Suppressor macrophage treated with lipopolysaccharide for 1 hour (primary cell): ENCODE measurements at regions not wholly inside any gene's neighbourhood (a gene's known extent, or its start where the extent isn't known, plus 50 kb on each side); places are given as distances from the start of the nearest gene placed in this dataset.
"Not testable (repeated sequence)": the region's sequence is repeated elsewhere in the genome, so short reads cannot be mapped to it uniquely, and the experiment has no call there.

Experiments
- DNase-seq, 3 donors: peaks; one replicate each; pipeline ENCODE4 v3.0.0-alpha.2; 2020 to 2022

DNA sequence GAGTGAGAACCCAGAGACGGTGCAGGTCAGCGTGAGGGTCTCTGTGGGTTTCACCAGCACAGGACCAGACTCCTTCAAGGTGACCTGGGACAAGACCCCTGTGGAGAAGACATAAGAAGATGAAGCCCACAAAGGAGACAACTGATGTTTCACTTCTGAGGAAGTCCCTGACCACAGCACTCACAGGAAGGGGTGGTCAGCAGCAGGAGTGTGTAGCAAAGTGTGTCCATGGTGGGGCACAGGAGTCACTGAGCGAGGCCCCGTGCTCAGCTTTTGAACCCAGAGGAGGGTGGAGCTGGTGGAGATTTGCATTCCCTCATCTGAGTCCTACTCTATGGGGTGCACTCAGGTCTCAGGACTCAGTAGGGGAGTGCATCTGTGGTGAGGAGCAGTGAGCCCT, 775.2 kb downstream of the TMEM121 start:
- DNase-seq, result not testable (repeated sequence)

GRCh38 chr14:106302661-106303060, 776.3 kb downstream of the TMEM121 start:
- no peak for DNase-seq

DNA sequence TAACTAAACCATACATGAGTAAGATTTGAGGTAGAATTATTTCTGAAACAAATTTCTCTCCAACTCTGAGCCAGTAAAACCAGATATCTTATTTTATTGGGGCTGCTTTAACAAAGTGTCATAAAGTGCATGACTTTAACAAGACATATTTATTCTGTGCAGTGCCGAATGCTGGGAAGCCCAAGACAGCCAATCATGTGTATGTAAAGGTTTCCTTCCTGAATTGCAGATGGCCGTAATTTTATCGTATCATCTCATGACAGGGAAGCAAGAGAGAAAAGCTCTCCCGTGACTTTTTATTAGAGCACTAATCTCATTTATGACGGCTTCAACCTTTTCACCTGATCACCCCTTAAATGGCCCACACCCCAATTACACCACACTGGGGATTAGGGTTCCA, 777.9 kb downstream of the TMEM121 start:
- no peak for DNase-seq

DNA sequence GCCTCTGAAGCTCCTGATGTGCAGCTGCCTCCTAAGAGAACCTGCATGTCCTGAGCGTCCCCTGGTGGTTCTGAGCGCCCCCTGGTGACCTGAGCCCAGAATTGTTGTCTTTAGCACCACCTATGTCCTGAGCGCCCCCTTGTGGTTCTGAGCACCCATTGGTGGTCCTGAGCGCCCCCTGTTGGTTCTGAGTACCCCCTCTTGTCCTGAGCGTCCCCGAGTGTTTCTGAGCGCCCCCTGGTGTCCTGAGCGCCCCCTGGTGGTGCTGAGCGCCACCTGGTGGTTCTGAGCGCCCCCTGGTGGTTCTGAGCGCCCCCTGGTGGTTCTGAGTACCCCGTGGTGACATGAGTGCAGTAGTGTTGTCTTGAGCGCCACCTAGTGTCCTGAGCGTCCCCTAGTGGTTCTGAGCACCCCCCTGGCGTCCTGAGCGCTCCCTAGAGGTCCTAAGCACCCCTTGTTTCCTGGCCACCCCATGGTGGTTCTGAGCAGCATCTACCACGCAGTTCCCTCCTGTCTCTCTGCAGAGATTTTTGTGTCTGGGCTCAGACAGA, 782.5 kb downstream of the TMEM121 start:
- peak; percentile 76 to 92 (median 89) for DNase-seq

DNA sequence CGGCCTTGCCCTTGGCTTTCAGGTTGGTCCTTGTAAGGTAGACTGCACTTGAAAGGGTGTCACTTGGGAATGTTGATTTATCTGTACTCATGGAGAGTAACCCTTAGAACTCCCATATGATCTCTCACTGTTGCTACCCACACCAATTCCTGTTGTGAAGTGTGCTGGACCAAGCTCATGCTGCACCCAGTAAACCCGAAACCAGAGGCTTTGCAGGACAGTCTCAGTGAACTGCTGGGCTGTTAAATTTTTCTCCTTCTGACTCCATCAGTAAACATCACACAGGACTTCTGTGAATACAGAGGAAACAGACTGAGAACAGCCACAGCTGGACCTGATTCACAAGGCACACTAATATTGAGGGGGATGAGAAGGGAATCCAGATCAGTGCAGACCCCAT, 783.0 kb downstream of the TMEM121 start:
- no peak for DNase-seq

GRCh38 chr14:106315436-106315835, 789.1 kb downstream of the TMEM121 start:
- peak; percentile 61 to 66 (median 63) for DNase-seq

GRCh38 chr14:106317593-106317992, 791.2 kb downstream of the TMEM121 start:
- DNase-seq, result no peak

GRCh38 chr14:106318700-106319099, 792.3 kb downstream of the TMEM121 start:
- peak; percentile 37 to 53 (median 40) for DNase-seq

- peak in 1 of 3 donors; percentile 27 for DNase-seq
Measured at GRCh38 chr14:106323970-106324369, 797.6 kb downstream of the TMEM121 start.

DNA sequence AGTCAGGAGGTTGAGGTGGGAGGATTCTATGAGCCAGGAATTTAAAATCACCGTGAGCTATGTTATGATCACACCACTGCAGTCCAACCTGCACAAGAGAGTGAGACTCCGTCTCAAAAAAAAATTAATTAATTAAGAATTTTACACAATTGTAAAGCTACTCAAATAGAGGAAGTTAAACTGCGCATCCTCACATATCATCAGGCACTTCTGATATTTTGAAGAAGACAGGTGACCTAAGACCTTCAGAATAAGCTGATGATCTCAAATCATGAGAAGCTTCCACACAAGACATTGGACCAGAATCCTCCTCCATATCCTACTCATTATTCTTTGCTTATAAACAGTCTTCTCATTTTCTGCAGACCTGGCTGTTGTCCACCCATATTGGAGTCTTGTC, 800.9 kb downstream of the TMEM121 start:
- DNase-seq, result no peak

GRCh38 chr14:106327702-106328353, 801.4 kb downstream of the TMEM121 start:
- not testable (repeated sequence) for DNase-seq

DNA sequence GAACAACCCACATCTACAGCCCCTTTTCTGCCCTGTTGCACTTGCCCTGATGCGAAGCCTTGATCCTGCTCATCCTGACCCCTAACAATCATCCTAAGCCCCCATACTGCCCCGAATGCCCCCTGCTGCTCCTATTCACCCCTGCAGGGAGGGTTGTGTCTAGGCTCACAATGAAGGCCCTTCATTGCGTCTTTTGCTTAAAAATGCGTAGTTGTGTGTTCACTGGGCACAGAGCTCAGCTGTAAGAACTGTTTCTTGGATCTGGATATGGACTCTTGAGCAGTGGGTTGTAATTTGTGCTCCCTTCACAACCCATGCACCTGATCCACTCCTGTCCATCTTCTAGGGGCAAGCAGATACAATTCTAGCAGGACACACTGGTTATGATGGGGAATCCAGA, 802.9 kb downstream of the TMEM121 start:
- DNase-seq, result not testable (repeated sequence)

- DNase-seq, result not testable (repeated sequence)
Measured at GRCh38 chr14:106329987-106330774, 803.8 kb downstream of the TMEM121 start.

DNA sequence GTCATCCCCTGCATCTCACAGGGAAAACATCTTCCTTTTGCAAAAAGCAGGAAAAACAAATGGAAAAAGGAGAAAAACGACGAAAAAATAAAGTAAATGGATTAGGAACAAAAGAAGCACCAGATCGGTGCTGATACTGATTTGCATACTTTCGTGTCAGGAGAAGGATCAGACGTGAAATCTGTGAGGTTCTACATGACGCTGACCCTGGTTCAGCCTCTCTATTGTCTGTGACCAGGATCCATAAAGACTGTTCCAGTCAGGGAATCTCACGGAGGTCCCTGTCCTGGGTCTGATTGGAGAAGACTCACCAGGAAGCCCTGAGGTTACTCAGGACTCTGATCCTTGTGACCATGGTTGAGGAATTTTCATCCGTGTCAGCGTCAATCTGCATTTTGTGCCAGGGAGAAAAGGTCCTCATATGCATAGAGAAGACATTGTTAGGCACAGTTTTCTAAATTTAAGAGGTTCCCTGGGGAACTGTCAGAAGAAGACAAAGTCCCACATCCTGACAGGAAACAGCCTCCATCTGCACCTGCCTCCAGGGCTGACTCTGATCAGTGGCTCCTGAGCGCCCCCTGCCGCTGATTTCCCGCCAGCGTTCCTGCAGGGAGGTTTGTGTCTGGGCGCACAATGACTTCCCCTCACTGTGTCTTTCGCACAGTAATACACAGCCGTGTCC, 808.2 kb downstream of the TMEM121 start:
- DNase-seq, result peak in 2 of 3 donors; percentile 11 to 53

DNA sequence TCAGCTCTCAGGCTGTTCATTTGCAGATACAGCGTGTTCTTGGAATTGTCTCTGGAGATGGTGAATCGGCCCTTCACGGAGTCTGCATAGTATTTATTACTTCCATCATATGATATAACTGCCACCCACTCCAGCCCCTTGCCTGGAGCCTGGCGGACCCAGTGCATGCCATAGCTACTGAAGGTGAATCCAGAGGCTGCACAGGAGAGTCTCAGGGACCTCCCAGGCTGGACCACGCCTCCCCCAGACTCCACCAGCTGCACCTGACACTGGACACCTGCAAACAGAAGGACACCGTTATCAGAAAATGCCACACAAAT, 808.7 kb downstream of the TMEM121 start:
- DNase-seq, result not testable (repeated sequence)

DNA sequence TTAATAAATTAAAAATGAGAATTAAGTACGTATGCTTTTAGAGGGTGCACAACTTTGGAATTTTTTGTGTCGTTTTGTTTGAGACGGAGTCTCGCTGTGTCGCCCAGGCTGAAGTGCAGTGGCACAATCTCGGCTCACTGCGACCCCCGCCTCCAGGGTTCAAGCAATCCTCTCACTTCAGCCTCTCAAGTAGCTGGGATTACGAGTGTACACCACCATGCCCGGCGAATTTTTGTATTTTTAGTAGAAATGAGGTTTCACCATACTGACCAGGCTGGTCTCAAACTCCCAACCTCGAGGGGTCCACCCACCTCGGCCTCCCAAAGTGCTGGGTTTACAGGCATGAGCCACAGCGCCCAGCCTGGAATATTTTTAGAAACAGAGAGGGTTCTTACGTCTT, 812.4 kb downstream of the TMEM121 start:
- not testable (repeated sequence) for DNase-seq

DNA sequence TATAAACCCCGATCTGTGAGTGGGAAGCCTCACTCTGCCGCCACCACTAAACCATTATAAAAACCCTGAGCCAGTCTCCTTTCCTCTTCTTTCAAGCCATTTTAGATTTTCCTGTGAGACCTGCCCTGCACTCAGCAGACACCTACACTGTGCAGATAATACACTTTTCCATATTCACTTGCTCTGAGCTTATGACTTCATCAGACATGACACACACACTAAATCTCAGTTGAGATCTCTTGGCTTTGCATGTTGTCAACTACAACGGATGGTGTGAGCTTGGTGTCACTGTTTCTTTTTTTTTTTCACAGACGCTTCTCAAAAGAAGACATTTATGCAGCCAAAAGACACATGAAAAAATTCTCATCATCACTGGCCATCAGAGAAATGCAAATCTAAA, 814.3 kb downstream of the TMEM121 start:
- DNase-seq, result not testable (repeated sequence)

GRCh38 chr14:106341161-106341560, 814.8 kb downstream of the TMEM121 start:
- not testable (repeated sequence) for DNase-seq

DNA sequence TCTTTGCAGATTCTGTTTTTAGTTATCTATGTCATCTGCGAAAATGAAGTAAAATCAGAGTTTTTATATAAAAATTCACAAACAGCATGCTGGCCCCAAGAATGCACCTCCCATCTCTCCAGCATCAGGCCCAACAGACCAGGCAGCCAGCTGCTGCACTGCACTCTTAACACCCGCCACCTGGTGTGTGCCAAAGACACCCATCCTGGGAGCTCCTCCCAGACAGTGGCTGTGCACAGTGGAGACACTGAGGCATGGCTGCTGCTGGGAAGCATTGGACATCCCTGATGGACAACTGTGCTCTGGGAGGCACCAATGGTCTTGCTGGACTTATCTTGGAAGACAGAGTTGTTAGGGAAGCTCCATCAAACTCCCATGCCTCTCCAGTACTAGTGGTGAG, 817.2 kb downstream of the TMEM121 start:
- no peak for DNase-seq

DNA sequence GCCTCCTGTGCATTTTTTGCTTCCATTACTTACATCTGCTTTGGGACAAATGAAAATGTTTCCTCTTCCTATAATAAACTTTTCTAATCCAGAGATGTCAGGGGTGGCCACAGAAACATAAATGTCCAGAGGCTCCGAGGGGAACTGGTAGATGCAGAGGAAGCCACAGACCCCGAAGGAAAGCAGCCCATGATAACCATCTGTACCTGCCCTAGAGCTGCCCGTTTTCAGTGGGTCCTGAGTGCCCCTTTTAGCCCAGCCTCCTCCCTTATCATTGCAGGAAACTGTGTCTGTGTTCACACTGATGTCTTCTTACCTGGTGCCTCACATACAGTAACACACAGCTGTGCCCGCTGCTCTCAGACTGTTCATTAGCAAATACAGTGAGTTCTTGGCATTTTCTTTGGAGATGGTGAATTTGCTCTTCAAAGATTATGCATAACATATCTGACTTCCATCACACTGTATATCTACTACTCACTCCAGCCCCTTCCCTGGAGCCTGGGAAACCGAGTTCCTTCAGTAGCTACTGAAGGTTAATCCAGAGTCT, 817.8 kb downstream of the TMEM121 start:
- not testable (repeated sequence) for DNase-seq

DNA sequence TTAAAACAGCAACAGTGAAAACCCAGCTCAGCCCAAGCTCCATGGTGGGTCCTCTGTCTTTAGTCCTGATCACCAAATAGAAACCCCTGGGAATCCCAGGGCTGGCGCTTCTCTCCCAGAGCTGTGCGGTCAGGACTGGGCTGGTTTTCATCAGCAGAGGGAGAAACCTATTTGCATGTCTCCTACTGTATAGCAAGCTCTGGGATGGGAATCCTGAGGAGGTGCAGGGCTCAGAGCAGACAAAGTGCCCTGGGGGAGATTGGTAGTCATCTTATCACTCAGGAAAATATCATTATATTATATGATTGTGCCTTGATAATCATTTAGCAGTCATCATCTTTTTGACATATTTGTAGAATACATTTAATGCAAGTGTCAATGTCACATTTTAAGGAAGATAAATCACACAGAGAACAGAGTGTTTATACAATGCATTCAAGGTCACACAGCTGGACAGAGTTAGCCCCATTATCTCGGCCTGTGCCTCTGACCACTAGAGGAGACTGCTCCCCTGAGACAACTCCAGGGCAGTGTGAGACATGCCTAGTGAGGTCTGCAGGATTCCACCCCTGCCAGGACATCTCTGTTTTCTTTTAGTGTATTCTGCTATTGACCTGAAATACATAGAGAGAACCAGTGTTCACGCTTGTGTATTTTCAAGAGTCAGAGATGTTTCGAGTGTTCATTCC, 818.6 kb downstream of the TMEM121 start:
- DNase-seq, result not testable (repeated sequence)

- no peak for DNase-seq
Measured at GRCh38 chr14:106346084-106346483, 819.7 kb downstream of the TMEM121 start.
